ENCODE measurements at regions not wholly inside any gene's neighbourhood (a gene's known extent, or its start where the extent isn't known, plus 50 kb on each side); places are given as distances from the start of the nearest gene placed in this dataset.

- Histone ChIP-seq H3K27me3 (no peaks in the 10 kb centered on the region), H3K36me3 (no peaks in the 10 kb centered on the region), H3K4me3 (no peak overlapping the region), H3K4me1 (peaks cover 0 to 5% (median 0%) of the 10 kb centered on the region in 4 donors), H3K9me3 (no peaks in the 10 kb centered on the region), H3K27ac (no peak overlapping the region)
- no peak for DNase-seq
- no peak for TF ChIP-seq POLR2A (IDR thresholded peaks at IDR 0.05)
- TF ChIP-seq CTCF (IDR thresholded peaks at IDR 0.05), result no peak
- intact Hi-C loops (cut with DNase I), result no loop called here
- 18% methylated on average over 3 of the region's 3 CpGs for WGBS (ENCODE audit: insufficient coverage, low coverage, low lambda C conversion rate, missing lambda C conversion rate)
- peak; percentile 20 to 97 (median 68) for ATAC-seq
Observed at GRCh38 chr20:17142666-17143065, 84.2 kb upstream of the PCSK2 start.

- intact Hi-C loops (cut with DNase I), result no loop called here
- WGBS (ENCODE audit: insufficient coverage, low coverage, low lambda C conversion rate, missing lambda C conversion rate), result 10% methylated on average over 1 of the region's 1 CpG
- TF ChIP-seq POLR2A (IDR thresholded peaks at IDR 0.05), result no peak
- TF ChIP-seq CTCF (IDR thresholded peaks at IDR 0.05), result no peak
- H3K4me3 ChIP-seq, result no peak overlapping the region
- H3K27ac ChIP-seq, result no peak overlapping the region
- H3K36me3 ChIP-seq, result no peaks in the 10 kb centered on the region
- ATAC-seq (no peak), DNase-seq (no peak)
- H3K9me3 ChIP-seq, result no peaks in the 10 kb centered on the region
- H3K4me1 ChIP-seq, result no peaks in the 10 kb centered on the region
- no peaks in the 10 kb centered on the region for H3K27me3 ChIP-seq
Observed at GRCh38 chr20:17150858-17151257, 76.0 kb upstream of the PCSK2 start.

- intact Hi-C loops (cut with DNase I), result no loop called here
- Histone ChIP-seq H3K9me3 (no peaks in the 10 kb centered on the region), H3K27ac (no peak overlapping the region), H3K4me1 (no peaks in the 10 kb centered on the region), H3K4me3 (no peak overlapping the region), H3K36me3 (no peaks in the 10 kb centered on the region), H3K27me3 (no peaks in the 10 kb centered on the region)
- 37% methylated on average over 6 of the region's 6 CpGs for WGBS (ENCODE audit: insufficient coverage, low coverage, low lambda C conversion rate, missing lambda C conversion rate)
- no peak for DNase-seq
- no peak for ATAC-seq
- no peak for TF ChIP-seq POLR2A (IDR thresholded peaks at IDR 0.05)
- no peak for TF ChIP-seq CTCF (IDR thresholded peaks at IDR 0.05)
Observed at GRCh38 chr20:17155401-17155800, 71.4 kb upstream of the PCSK2 start.

GRCh38 chr20:17158701-17159100 lies 68.1 kb upstream of the PCSK2 start:
- no peaks in the 10 kb centered on the region for H3K4me1 ChIP-seq
- no peak for TF ChIP-seq CTCF (IDR thresholded peaks at IDR 0.05)
- TF ChIP-seq POLR2A (IDR thresholded peaks at IDR 0.05), result no peak
- H3K27ac ChIP-seq, result no peak overlapping the region
- no peaks in the 10 kb centered on the region for H3K9me3 ChIP-seq
- no peaks in the 10 kb centered on the region for H3K27me3 ChIP-seq
- ATAC-seq (no peak), DNase-seq (no peak)
- no peaks in the 10 kb centered on the region for H3K36me3 ChIP-seq
- H3K4me3 ChIP-seq, result no peak overlapping the region
- intact Hi-C loops (cut with DNase I), result no loop called here
- 39% methylated on average over 2 of the region's 2 CpGs for WGBS (ENCODE audit: insufficient coverage, low coverage, low lambda C conversion rate, missing lambda C conversion rate)
